T-helper 2 cell treated with Interferon-gamma antibody and Interleukin-4, amounts not matched to agents 100 ng/mL and 5 ng/mL, for 36 hours (primary cell): ENCODE measurements at regions not wholly inside any gene's neighbourhood (a gene's known extent, or its start where the extent isn't known, plus 50 kb on each side); places are given as distances from the start of the nearest gene placed in this dataset.
"Not testable (repeated sequence)": the region's sequence is repeated elsewhere in the genome, so short reads cannot be mapped to it uniquely, and the experiment has no call there.

Experiments
- intact Hi-C: fragments of 100-400 bp; cut with micrococcal nuclease; formaldehyde crosslinking; loops from one replicate; pipeline ENCODE4 v1.15.1; 2023

DNA sequence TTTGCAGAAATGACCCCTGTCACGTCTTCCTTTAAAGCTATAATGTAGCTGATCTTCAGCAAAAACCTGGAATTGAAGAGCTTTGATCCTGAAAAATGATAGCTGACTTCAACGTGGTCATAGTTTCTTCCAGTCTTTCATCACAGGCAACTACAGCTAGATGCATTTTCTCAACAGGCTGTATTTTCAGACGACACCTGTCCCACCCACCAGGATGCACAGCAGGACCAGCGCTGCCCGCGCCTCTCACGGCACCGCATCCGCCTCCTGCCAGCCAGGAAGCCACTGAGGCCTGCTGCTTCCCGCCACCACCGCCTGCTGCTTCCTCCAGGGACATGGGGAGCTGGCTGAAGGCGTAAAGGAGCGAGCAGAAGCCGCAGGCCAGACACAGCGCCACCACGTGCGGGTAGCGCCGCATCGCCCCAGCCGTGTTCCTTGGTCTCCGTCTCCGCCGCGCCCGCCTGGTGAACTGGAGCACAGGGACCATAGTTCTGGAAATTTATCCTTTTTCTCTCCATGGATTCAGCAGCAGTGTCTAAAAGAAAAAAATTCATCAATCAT, 215.7 kb downstream of the POTED start:
- intact Hi-C loops = not testable (repeated sequence)

DNA sequence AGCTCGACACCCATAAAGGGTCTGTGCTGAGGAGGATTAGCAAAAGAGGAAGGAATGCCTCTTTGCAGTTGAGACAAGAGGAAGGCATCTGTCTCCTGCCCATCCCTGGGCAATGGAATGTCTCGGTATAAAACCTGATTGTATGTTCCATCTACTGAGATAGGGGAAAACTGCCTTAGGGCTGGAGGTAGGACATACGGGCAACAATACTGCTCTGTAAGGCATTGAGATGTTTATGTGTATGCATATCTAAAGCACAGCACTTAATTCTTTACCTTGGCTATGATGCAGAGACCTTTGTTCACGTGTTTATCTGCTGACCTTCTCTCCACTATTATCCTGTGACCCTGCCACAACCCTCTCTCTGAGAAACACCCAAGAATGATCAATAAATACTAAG, 210.7 kb downstream of the POTED start:
- intact Hi-C loops = not testable (repeated sequence)

DNA sequence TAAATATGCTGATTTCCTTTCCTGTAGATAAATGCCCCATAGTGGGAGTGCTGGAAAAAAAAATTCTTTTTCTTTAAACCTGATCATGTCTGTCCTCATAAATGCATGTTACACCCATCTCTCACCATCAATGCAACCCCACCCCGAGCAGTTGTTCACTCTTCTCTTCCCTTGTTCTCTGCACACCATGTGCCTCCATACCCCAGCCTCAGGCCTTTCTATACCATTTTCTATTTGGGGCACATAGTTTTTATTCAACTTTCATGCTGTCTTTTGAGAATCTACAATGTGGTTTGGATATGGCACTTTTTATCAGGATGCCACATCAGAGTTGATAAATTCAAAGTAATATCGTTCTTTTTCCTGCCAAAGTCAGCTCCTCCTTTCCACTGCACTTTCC, 202.6 kb downstream of the POTED start:
- intact Hi-C loops = not testable (repeated sequence)

DNA sequence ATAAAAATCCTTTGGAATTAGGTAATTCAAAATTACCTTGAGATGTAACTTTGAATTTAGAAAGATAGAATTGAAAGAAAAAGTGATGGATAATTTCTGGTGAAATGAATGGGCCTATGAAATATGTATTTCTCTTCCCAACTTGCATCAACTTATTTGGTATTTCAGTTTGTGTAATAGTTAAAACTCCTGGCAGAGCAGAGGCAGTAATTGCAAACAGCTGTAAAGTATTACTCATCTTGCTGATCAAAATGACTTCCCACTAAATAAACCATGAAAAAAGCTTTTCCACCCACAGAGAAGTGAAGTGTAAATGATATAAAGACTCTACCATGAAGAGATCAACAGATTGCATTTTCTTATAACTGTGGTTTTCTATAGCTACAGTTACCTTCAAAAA, 201.0 kb downstream of the POTED start:
- intact Hi-C loops = not testable (repeated sequence)

DNA sequence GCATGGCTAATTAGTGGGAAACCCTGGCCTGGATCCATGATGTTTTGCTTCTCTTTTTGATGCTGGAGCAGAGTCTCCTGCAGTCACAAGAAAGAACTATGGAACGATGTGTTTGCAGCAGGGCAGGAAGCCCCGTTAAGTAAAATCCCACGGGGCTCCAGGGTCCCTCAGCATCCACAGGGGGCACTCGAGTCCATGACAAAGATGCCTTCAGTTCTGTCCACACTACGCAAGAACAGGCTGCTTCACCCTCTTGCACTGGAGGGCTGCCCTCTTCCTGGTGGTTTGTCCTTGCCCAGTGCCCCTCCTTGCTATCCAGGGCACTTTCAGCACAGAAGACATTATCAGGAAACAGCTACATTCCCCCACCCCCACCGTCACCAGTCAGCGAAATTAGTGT, 196.9 kb downstream of the POTED start:
- intact Hi-C loops = not testable (repeated sequence)

DNA sequence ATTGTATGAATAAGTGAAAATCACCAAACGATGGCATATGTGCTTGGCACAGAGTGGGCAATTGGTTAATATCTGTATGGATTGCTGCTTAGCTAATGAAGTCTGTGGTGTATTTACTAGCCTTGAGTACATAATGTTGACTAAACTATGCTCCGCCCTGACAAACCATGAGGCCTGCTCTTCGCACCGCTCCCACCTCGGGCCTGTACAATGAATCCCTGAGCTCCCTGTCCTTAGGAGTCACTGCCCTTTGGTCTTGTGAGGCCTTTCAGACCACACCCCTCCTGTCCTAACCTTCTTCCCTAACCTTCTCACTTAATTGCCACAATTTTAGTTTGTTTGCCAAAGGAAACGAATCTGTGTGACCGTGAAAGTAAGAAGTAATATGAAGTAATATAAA, 193.2 kb downstream of the POTED start:
- intact Hi-C loops = not testable (repeated sequence)
